Left ventricle myocardium inferior (tissue), 1 donor: ENCODE measurements at regions not wholly inside any gene's neighbourhood (a gene's known extent, or its start where the extent isn't known, plus 50 kb on each side); places are given as distances from the start of the nearest gene placed in this dataset.

Experiments used
- DNase-seq: peaks from one replicate; pipeline ENCODE4 v3.0.0-alpha.2; 2020
- H3K27ac ChIP-seq: fragments of 200-600 bp; replicated peaks from 2 replicates; pipeline ENCODE4 v1.8.0; 2021
- H3K27me3 ChIP-seq: fragments of 200-600 bp; 2 replicates; pipeline ENCODE4 v1.8.0; 2021; ENCODE audit warnings: low read depth
- H3K36me3 ChIP-seq: fragments of 200-600 bp; 2 replicates; pipeline ENCODE4 v1.8.0; 2021
- H3K4me1 ChIP-seq: fragments of 200-600 bp; 2 replicates; pipeline ENCODE4 v1.8.0; 2021
- H3K4me3 ChIP-seq: fragments of 200-600 bp; 2 replicates; pipeline ENCODE4 v1.8.0; 2021; ENCODE audit warnings: mild to moderate bottlenecking, moderate library complexity
- H3K9me3 ChIP-seq: fragments of 200-600 bp; replicated peaks from 2 replicates; pipeline ENCODE4 v1.8.0; 2021
- intact Hi-C: fragments of 100-400 bp; cut with micrococcal nuclease; formaldehyde crosslinking; loops from one replicate; pipeline ENCODE4 v1.11.0; 2022
- TF ChIP-seq, protein P1 (sequence below): fragments of 200-600 bp; IDR thresholded peaks from 2 replicates; pipeline ENCODE4 v1.8.0; 2021; ENCODE audit warnings: antibody characterized with exemption, mild to moderate bottlenecking, borderline replicate concordance
- donor health status: DM: no; HTN: yes; CAD: no; lungs with severe emphysema.

DNA sequence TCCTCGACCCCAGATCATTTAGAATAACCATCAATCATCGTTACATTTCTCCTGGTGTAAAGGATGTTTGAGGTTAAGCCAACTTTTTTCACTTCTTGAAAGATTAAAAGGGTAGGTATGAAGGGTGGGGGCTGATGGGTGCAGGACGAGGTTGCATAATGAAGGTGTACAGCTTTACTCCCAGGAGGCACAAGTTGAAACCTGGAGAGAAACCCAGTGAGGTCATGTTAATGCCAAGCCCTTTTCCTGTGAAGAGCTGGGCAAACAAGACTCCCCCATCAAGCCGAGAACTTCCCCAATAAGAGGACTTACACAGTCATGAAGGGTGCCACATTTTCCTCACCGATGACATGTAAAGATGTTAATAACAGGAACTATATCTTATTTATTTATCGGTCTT is 84.3 kb downstream of the FZD10 start:
- TF ChIP-seq, protein P1, sequence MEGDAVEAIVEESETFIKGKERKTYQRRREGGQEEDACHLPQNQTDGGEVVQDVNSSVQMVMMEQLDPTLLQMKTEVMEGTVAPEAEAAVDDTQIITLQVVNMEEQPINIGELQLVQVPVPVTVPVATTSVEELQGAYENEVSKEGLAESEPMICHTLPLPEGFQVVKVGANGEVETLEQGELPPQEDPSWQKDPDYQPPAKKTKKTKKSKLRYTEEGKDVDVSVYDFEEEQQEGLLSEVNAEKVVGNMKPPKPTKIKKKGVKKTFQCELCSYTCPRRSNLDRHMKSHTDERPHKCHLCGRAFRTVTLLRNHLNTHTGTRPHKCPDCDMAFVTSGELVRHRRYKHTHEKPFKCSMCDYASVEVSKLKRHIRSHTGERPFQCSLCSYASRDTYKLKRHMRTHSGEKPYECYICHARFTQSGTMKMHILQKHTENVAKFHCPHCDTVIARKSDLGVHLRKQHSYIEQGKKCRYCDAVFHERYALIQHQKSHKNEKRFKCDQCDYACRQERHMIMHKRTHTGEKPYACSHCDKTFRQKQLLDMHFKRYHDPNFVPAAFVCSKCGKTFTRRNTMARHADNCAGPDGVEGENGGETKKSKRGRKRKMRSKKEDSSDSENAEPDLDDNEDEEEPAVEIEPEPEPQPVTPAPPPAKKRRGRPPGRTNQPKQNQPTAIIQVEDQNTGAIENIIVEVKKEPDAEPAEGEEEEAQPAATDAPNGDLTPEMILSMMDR = no peak
- H3K27me3 ChIP-seq = peaks cover 8% of the 10 kb centered on the region
- H3K4me1 ChIP-seq = no peaks in the 10 kb centered on the region
- DNase-seq = no peak
- no peaks in the 10 kb centered on the region for H3K36me3 ChIP-seq
- no peak overlapping the region for H3K4me3 ChIP-seq
- intact Hi-C loops = no loop called here
- no peaks in the 10 kb centered on the region for H3K9me3 ChIP-seq
- no peak overlapping the region for H3K27ac ChIP-seq

- DNase-seq = no peak
Observed at GRCh38 chr12:130247634-130248237, 85.5 kb downstream of the FZD10 start.

DNA sequence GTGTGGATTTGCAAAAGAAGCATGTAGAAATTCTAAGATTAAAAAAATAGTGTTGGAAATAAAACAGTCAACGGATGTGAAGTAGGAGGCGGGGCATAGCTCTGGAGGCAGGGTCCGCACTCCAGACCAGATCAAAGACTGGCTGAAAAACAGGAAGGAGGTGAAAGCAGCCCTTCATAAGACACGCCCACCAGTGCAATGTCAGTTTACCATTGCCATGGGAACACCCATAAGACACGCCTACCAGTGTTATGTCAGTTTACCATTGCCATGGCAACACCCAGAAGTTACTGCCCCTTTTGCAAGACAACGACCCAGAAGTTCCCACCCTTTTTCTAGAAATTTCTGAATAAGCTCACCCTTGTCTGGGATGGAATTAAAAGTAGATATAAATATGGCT is 87.1 kb downstream of the FZD10 start:
- no peak for DNase-seq
- H3K9me3 ChIP-seq = no peaks in the 10 kb centered on the region
- no peaks in the 10 kb centered on the region for H3K4me1 ChIP-seq
- no peak overlapping the region for H3K4me3 ChIP-seq
- H3K36me3 ChIP-seq = no peaks in the 10 kb centered on the region
- H3K27me3 ChIP-seq = no peaks in the 10 kb centered on the region
- intact Hi-C loops = no loop called here
- TF ChIP-seq, protein P1 = no peak
- H3K27ac ChIP-seq = no peak overlapping the region

More at GRCh38 chr12:130247634-130248237, 85.5 kb downstream of the FZD10 start:
- no peaks in the 10 kb centered on the region for H3K36me3 ChIP-seq
- TF ChIP-seq, protein P1 = no peak
- H3K27ac ChIP-seq = no peak overlapping the region
- H3K4me3 ChIP-seq = no peak overlapping the region
- intact Hi-C loops = no loop called here
- peaks cover under 1% of the 10 kb centered on the region for H3K27me3 ChIP-seq
- no peaks in the 10 kb centered on the region for H3K9me3 ChIP-seq
- H3K4me1 ChIP-seq = no peaks in the 10 kb centered on the region

- no peak for DNase-seq
- H3K9me3 ChIP-seq = no peaks in the 10 kb centered on the region
- no peak overlapping the region for H3K27ac ChIP-seq
- TF ChIP-seq, protein P1 = no peak
- H3K36me3 ChIP-seq = no peaks in the 10 kb centered on the region
- intact Hi-C loops = no loop called here
- H3K4me1 ChIP-seq = no peaks in the 10 kb centered on the region
- H3K4me3 ChIP-seq = no peak overlapping the region
- no peaks in the 10 kb centered on the region for H3K27me3 ChIP-seq
Observed at GRCh38 chr12:130251236-130251780, 86.4 kb upstream of the PIWIL1 start.

DNA sequence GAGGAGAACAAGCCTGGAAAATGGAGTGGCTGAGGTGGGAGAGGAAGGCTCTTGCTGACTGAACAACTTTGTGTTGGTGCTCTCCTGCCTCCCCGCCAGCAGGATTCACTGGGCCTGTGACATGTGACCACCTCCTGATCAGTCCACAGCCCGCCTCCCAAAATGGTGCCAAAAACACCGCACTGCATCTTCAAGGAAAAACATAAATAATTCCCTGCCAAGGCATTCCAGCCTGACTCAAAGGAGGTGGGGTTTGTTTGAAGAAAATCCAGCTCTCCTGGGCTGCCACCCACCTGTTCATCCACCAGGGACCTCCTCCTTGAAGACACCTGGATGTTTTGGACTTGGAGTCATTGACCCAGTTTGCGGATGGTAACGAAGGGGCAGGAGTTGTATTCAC is 83.8 kb upstream of the PIWIL1 start:
- Histone ChIP-seq H3K36me3 (no peaks in the 10 kb centered on the region), H3K4me1 (no peaks in the 10 kb centered on the region), H3K27ac (no peak overlapping the region), H3K27me3 (peaks cover 2% of the 10 kb centered on the region), H3K9me3 (no peaks in the 10 kb centered on the region), H3K4me3 (no peak overlapping the region)
- DNase-seq = no peak
- intact Hi-C loops = no loop called here
- TF ChIP-seq, protein P1 = no peak
